ENCODE measurements at regions not wholly inside any gene's neighbourhood (a gene's known extent, or its start where the extent isn't known, plus 50 kb on each side); places are given as distances from the start of the nearest gene placed in this dataset.

GRCh38 chr15:94177112-94177511 lies 54.2 kb upstream of the MCTP2 start:
- DNase-seq (ENCODE audit: low read depth in 2 of 2) = no peak

- DNase-seq (ENCODE audit: low read depth in 2 of 2) = no peak
Measured at GRCh38 chr15:94175420-94175819, 55.9 kb upstream of the MCTP2 start.

- no peak for DNase-seq (ENCODE audit: low read depth in 2 of 2)
Measured at GRCh38 chr15:94174399-94174802, 57.0 kb upstream of the MCTP2 start.

- DNase-seq (ENCODE audit: low read depth in 2 of 2) = no peak
Measured at GRCh38 chr15:94168250-94168649, 63.1 kb upstream of the MCTP2 start.

- DNase-seq (ENCODE audit: low read depth in 2 of 2) = no peak
Measured at GRCh38 chr15:94164971-94165370, 66.4 kb upstream of the MCTP2 start.

GRCh38 chr15:94164202-94164807 lies 67.1 kb upstream of the MCTP2 start:
- peak in 1 of 2 donors; percentile 18 for DNase-seq (ENCODE audit: low read depth in 2 of 2)

- DNase-seq (ENCODE audit: low read depth in 2 of 2) = no peak
Measured at GRCh38 chr15:94162939-94163338, 68.4 kb upstream of the MCTP2 start.

GRCh38 chr15:94154255-94154654 lies 77.1 kb upstream of the MCTP2 start:
- DNase-seq (ENCODE audit: low read depth in 2 of 2) = no peak

- DNase-seq (ENCODE audit: low read depth in 2 of 2) = no peak
Measured at GRCh38 chr15:94145046-94145445, 86.3 kb upstream of the MCTP2 start.

- no peak for DNase-seq (ENCODE audit: low read depth in 2 of 2)
Measured at GRCh38 chr15:94141802-94142201, 89.6 kb upstream of the MCTP2 start.

- no peak for DNase-seq (ENCODE audit: low read depth in 2 of 2)
Measured at GRCh38 chr15:94135486-94136147, 95.7 kb upstream of the MCTP2 start.

- DNase-seq (ENCODE audit: low read depth in 2 of 2) = no peak
Measured at GRCh38 chr15:94131875-94132274, 99.5 kb upstream of the MCTP2 start.

GRCh38 chr15:94130504-94130903 lies 100.9 kb upstream of the MCTP2 start:
- DNase-seq (ENCODE audit: low read depth in 2 of 2) = no peak

- DNase-seq (ENCODE audit: low read depth in 2 of 2) = no peak
Measured at GRCh38 chr15:94127006-94127405, 104.4 kb upstream of the MCTP2 start.

GRCh38 chr15:94125698-94126097 lies 105.7 kb upstream of the MCTP2 start:
- no peak for DNase-seq (ENCODE audit: low read depth in 2 of 2)

GRCh38 chr15:94125156-94125555 lies 106.2 kb upstream of the MCTP2 start:
- DNase-seq (ENCODE audit: low read depth in 2 of 2) = no peak

GRCh38 chr15:94122516-94122915 lies 108.8 kb upstream of the MCTP2 start:
- no peak for DNase-seq (ENCODE audit: low read depth in 2 of 2)

- DNase-seq (ENCODE audit: low read depth in 2 of 2) = peak in 1 of 2 donors; percentile 1
Measured at GRCh38 chr15:94119923-94120775, 111.2 kb upstream of the MCTP2 start.

GRCh38 chr15:94119298-94119811 lies 112.0 kb upstream of the MCTP2 start:
- DNase-seq (ENCODE audit: low read depth in 2 of 2) = no peak

GRCh38 chr15:94110476-94111130 lies 120.8 kb upstream of the MCTP2 start:
- DNase-seq (ENCODE audit: low read depth in 2 of 2) = no peak

GRCh38 chr15:94107652-94108051 lies 123.7 kb upstream of the MCTP2 start:
- no peak for DNase-seq (ENCODE audit: low read depth in 2 of 2)

GRCh38 chr15:94105760-94106159 lies 125.6 kb upstream of the MCTP2 start:
- DNase-seq (ENCODE audit: low read depth in 2 of 2) = no peak

All from stimulated activated CD8-positive, alpha-beta memory T cell treated with anti-CD3 and anti-CD28 coated beads, Interleukin-15, amount 100 ng/mL, for 4 hours (primary cell).